HCT116 (cell line): ENCODE measurements at regions not wholly inside any gene's neighbourhood (a gene's known extent, or its start where the extent isn't known, plus 50 kb on each side); places are given as distances from the start of the nearest gene placed in this dataset.

Experiments
- ATAC-seq: fragments of 200-7000 bp; cut with Tn5 transposase; 2 replicates; pipeline ENCODE4 v1.9.1; 2020; ENCODE audit warnings: mild to moderate bottlenecking, moderate library complexity
- BruUV-seq: library from RNA; stranded (reverse); fragments of 400-500 nt; replicated peaks from 2 replicates; lab custom pipeline; 2021; lab: Mats Ljungman, UMichigan
- CTCF ChIA-PET: fragments of 300-600 bp; sonication (Branson Sonifier 250); formaldehyde crosslinking; loops from one replicate; lab custom pipeline; 2021; ENCODE audit warnings: antibody characterized with exemption; lab: Charles Lee
- POLR2A ChIA-PET: fragments of 300-600, 350-600 bp; sonication (Branson Sonifier 250); formaldehyde crosslinking; loops from one replicate; lab custom pipeline; 2021; ENCODE audit warnings: antibody characterized with exemption; lab: Charles Lee
- RAD21 ChIA-PET, 2 experiments: fragments of 300-600 bp; sonication (Branson Sonifier 250); formaldehyde crosslinking; loops; one replicate each; lab custom pipeline; 2023; ENCODE audit warnings: low total read pairs in 2 of 2; ENCODE audit not compliant: uncharacterized antibody in 2 of 2, unreplicated experiment in 2 of 2, low non-redundant PET in 1 of 2; lab: Charles Lee
- DNase-seq: peaks from one replicate; pipeline ENCODE4 v3.0.0-alpha.2; 2010; ENCODE audit warnings: low read depth, low spot score
- H2AFZ ChIP-seq: fragments of 200-600 bp; shearing (Covaris generic), sonication (generic); 2 replicates; pipeline ENCODE4 v1.6.1; 2017; ENCODE audit warnings: low read depth, mixed run types, mixed read lengths, antibody characterized with exemption, low read length; ENCODE audit not compliant: poor library complexity, severe bottlenecking
- H3K27ac ChIP-seq: 2 replicates; pipeline ENCODE4 v1.5.1; 2012; ENCODE audit warnings: low read depth, low read length
- H3K27me3 ChIP-seq: fragments of 200-600 bp; sonication (generic); 2 replicates; pipeline ENCODE4 v1.6.1; 2016; ENCODE audit warnings: mixed run types, low read length, mixed read lengths; ENCODE audit not compliant: insufficient read depth
- H3K36me3 ChIP-seq, 2 experiments: fragments of 200-500 bp in 1 of 2; fragments of 200-600 bp in 1 of 2; sonication (Bioruptor generic) in 1 of 2; sonication (generic) in 1 of 2; 2 replicates each; pipeline versions ENCODE4 v1.5.1 to v1.6.1; 2014 to 2016; ENCODE audit warnings: low read length in 2 of 2, inconsistent platforms in 1 of 2, mixed read lengths in 1 of 2, mixed run types in 1 of 2; ENCODE audit not compliant: insufficient read depth in 2 of 2, control insufficient read depth in 1 of 2
- H3K4me1 ChIP-seq, 2 experiments: fragments of 200-600 bp in 1 of 2; sonication (generic) in 1 of 2; 2 replicates each; pipeline versions ENCODE4 v1.5.1 to v1.6.1; 2012 to 2017; ENCODE audit warnings: low read length in 2 of 2, inconsistent platforms in 1 of 2, mild to moderate bottlenecking in 1 of 2, mixed read lengths in 1 of 2, mixed run types in 1 of 2, moderate library complexity in 1 of 2; ENCODE audit not compliant: insufficient read depth in 2 of 2, control insufficient read depth in 1 of 2
- H3K4me2 ChIP-seq: fragments of 200-600 bp; sonication (generic); 2 replicates; pipeline ENCODE4 v1.6.1; 2017; ENCODE audit warnings: mixed run types, low read length, mixed read lengths
- H3K4me3 ChIP-seq, 2 experiments: fragments of 200-600 bp in 1 of 2; sonication (generic) in 1 of 2; replicated peaks in 1 of 2; 2 replicates each; pipeline ENCODE4 v1.5.1; 2011 to 2016; ENCODE audit warnings: low read length in 2 of 2, control low read depth in 1 of 2, low read depth in 1 of 2, mild to moderate bottlenecking in 1 of 2, mixed read lengths in 1 of 2, mixed run types in 1 of 2
- H3K79me2 ChIP-seq: fragments of 200-600 bp; sonication (generic); 2 replicates; pipeline ENCODE4 v1.6.1; 2017; ENCODE audit warnings: mild to moderate bottlenecking, mixed run types, low read length, moderate library complexity, mixed read lengths; ENCODE audit not compliant: insufficient read depth
- H3K9ac ChIP-seq: fragments of 200-600 bp; sonication (generic); 2 replicates; pipeline ENCODE4 v1.6.1; 2016; ENCODE audit warnings: low read length, mixed read lengths
- H3K9me2 ChIP-seq: fragments of 200-600 bp; sonication (generic), shearing (Covaris generic); 2 replicates; pipeline ENCODE4 v1.6.1; 2017; ENCODE audit warnings: mixed run types, mild to moderate bottlenecking, moderate library complexity; ENCODE audit not compliant: insufficient read depth
- H3K9me3 ChIP-seq, 2 experiments: fragments of 200-500 bp in 1 of 2; fragments of 200-600 bp in 1 of 2; sonication (Bioruptor generic) in 1 of 2; sonication (generic) in 1 of 2; 2 replicates each; pipeline ENCODE4 v1.6.1; 2014 to 2017; ENCODE audit warnings: low read length in 2 of 2, mixed read lengths in 2 of 2, inconsistent platforms in 1 of 2, low read depth in 1 of 2, mild to moderate bottlenecking in 1 of 2, mixed run types in 1 of 2, moderate library complexity in 1 of 2; ENCODE audit not compliant: control insufficient read depth in 1 of 2, insufficient read depth in 1 of 2
- H4K20me1 ChIP-seq: fragments of 200-600 bp; sonication (generic), shearing (Covaris generic); 2 replicates; pipeline ENCODE4 v1.6.1; 2017; ENCODE audit warnings: mixed run types, mild to moderate bottlenecking, moderate library complexity; ENCODE audit not compliant: insufficient read depth
- ELF1 ChIP-seq: IDR thresholded peaks from 2 replicates; pipeline ENCODE4 v1.6.1; 2012; ENCODE audit warnings: low read depth, borderline replicate concordance
- EZH2phosphoT487 ChIP-seq: fragments of 200-600 bp; IDR thresholded peaks from 2 replicates; pipeline ENCODE4 v1.6.1; 2018; ENCODE audit warnings: antibody characterized with exemption, borderline replicate concordance
- JUND ChIP-seq: IDR thresholded peaks from 2 replicates; pipeline ENCODE4 v1.6.1; 2012
- POLR2A ChIP-seq: IDR thresholded peaks from 2 replicates; pipeline ENCODE4 v1.7.0; 2011; ENCODE audit warnings: borderline replicate concordance; ENCODE audit not compliant: insufficient read depth, insufficient read length; ENCODE audit errors: extremely low read depth
- SIN3A ChIP-seq: IDR thresholded peaks from 2 replicates; pipeline ENCODE4 v1.6.1; 2012; ENCODE audit warnings: low read depth
- ZFX ChIP-seq: fragments of 450-650 bp; IDR thresholded peaks from 2 replicates; pipeline ENCODE4 v1.6.1; 2017
- intact Hi-C: fragments of 100-400 bp; cut with micrococcal nuclease; formaldehyde crosslinking; loops from 2 replicates; pipeline ENCODE4 v1.10.0; 2022
- TF ChIP-seq, protein P1 (sequence below): IDR thresholded peaks from 2 replicates; pipeline ENCODE4 v1.6.1; 2012; ENCODE audit warnings: low read depth

DNA sequence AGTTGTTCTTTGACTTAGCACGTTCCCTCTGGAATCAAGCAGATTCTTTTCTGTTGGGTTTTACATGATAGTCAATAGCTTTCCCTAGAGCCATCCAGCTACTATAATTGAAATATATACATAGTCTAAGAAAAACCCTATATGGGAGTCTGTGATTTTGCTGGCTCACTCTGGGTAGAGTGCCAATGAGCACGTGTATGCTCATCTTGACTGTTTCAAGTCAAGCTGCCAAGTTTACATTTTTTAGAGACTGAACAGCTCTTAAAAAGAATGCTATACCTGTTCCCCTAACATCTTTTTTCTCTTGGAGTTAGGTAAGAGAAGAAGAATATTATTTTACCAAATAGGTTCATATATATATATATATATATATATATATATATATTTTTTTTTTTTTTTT, 182.8 kb upstream of the NRIP1 start:
- H3K4me1 ChIP-seq, result no peaks in the 10 kb centered on the region
- RAD21 ChIA-PET, result no interaction called here

More for the DNA sequence above, 182.8 kb upstream of the NRIP1 start:
- no peak for TF ChIP-seq JUND
- TF ChIP-seq, protein P1, sequence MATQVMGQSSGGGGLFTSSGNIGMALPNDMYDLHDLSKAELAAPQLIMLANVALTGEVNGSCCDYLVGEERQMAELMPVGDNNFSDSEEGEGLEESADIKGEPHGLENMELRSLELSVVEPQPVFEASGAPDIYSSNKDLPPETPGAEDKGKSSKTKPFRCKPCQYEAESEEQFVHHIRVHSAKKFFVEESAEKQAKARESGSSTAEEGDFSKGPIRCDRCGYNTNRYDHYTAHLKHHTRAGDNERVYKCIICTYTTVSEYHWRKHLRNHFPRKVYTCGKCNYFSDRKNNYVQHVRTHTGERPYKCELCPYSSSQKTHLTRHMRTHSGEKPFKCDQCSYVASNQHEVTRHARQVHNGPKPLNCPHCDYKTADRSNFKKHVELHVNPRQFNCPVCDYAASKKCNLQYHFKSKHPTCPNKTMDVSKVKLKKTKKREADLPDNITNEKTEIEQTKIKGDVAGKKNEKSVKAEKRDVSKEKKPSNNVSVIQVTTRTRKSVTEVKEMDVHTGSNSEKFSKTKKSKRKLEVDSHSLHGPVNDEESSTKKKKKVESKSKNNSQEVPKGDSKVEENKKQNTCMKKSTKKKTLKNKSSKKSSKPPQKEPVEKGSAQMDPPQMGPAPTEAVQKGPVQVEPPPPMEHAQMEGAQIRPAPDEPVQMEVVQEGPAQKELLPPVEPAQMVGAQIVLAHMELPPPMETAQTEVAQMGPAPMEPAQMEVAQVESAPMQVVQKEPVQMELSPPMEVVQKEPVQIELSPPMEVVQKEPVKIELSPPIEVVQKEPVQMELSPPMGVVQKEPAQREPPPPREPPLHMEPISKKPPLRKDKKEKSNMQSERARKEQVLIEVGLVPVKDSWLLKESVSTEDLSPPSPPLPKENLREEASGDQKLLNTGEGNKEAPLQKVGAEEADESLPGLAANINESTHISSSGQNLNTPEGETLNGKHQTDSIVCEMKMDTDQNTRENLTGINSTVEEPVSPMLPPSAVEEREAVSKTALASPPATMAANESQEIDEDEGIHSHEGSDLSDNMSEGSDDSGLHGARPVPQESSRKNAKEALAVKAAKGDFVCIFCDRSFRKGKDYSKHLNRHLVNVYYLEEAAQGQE, result no peak
- TF ChIP-seq POLR2A, result no peak
- TF ChIP-seq EZH2phosphoT487, result no peak
- no peak for TF ChIP-seq ELF1
- no peak for TF ChIP-seq ZFX
- TF ChIP-seq SIN3A, result no peak
- no peaks in the 10 kb centered on the region for H4K20me1 ChIP-seq
- no peak overlapping the region for H3K9ac ChIP-seq
- POLR2A ChIA-PET, result no interaction called here
- no peak for DNase-seq
- no peak overlapping the region for H3K27ac ChIP-seq
- no peaks in the 10 kb centered on the region for H3K79me2 ChIP-seq
- H3K4me3 ChIP-seq, result no peak overlapping the region
- no TSS peak for BruUV-seq
- ATAC-seq, result no peak
- H2AFZ ChIP-seq, result no peak overlapping the region
- no peaks in the 10 kb centered on the region for H3K27me3 ChIP-seq
- no peaks in the 10 kb centered on the region for H3K36me3 ChIP-seq
- intact Hi-C loops, result no loop called here
- CTCF ChIA-PET, result no interaction called here
- H3K9me3 ChIP-seq, result no peaks in the 10 kb centered on the region; a peak in 1 of 4 replicates
- H3K9me2 ChIP-seq, result no peaks in the 10 kb centered on the region
- no peak overlapping the region for H3K4me2 ChIP-seq
